Neutrophil (primary cell): ENCODE measurements at regions not wholly inside any gene's neighbourhood (a gene's known extent, or its start where the extent isn't known, plus 50 kb on each side); places are given as distances from the start of the nearest gene placed in this dataset.

ENCODE experiments used
- H3K27ac ChIP-seq: fragments of 200-600 bp; sonication (generic); 2 replicates; pipeline ENCODE4 v1.5.1; 2016; ENCODE audit warnings: mild to moderate bottlenecking, moderate library complexity
- H3K27me3 ChIP-seq: fragments of 200-600 bp; sonication (generic); 2 replicates; pipeline ENCODE4 v1.6.0; 2016; ENCODE audit warnings: mild to moderate bottlenecking
- H3K36me3 ChIP-seq: fragments of 200-600 bp; sonication (generic); 2 replicates; pipeline ENCODE4 v1.5.1; 2017
- H3K4me1 ChIP-seq, 2 experiments: fragments of 200-600 bp in 1 of 2; sonication (generic) in 1 of 2; 1 replicate in 1 of 2; 2 replicates in 1 of 2; pipeline versions ENCODE4 v1.5.1 to v1.6.1; 2013 to 2016; ENCODE audit warnings: low read depth in 1 of 2, low read length in 1 of 2, mild to moderate bottlenecking in 1 of 2, moderate library complexity in 1 of 2; ENCODE audit not compliant: control insufficient read depth in 1 of 2, insufficient read depth in 1 of 2
- H3K4me3 ChIP-seq, 2 experiments: fragments of 200-600 bp in 1 of 2; sonication (generic) in 1 of 2; 1 replicate in 1 of 2; 2 replicates in 1 of 2; pipeline ENCODE4 v1.5.1; 2013 to 2016; ENCODE audit warnings: low read depth in 1 of 2, low read length in 1 of 2, mild to moderate bottlenecking in 1 of 2, moderate library complexity in 1 of 2
- H3K9me3 ChIP-seq: fragments of 200-600 bp; sonication (generic); 2 replicates; pipeline ENCODE4 v1.5.1; 2016
- TF ChIP-seq, protein P1 (sequence below): fragments of 200-600 bp; sonication (generic); IDR thresholded peaks from 2 replicates; pipeline ENCODE4 v1.5.1; 2016; ENCODE audit warnings: antibody characterized with exemption

DNA sequence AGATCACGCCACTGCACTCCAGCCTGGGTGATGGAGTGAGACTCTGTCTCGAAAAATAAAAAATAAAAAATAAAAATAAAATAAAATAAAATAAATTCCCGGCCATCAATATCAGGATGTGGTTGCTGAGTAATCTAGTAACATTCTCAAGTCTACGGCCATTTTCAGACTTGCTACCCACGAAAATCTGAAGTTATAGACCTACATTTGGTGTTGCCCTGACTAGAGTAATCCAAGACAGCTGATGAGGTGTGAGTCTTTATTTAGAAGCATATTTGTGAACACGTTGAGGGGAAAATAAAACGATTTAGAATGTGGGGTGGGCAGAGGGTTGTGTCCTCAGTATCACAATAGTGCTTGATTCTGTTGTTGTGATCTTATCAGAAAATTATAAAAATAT, 130.2 kb upstream of the MID1 start:
- Histone ChIP-seq H3K4me3 (no peak overlapping the region), H3K9me3 (no peaks in the 10 kb centered on the region), H3K4me1 (peaks cover 0 to under 1% of the 10 kb centered on the region in 2 experiments), H3K27ac (no peak overlapping the region), H3K27me3 (no peaks in the 10 kb centered on the region), H3K36me3 (no peaks in the 10 kb centered on the region)
- TF ChIP-seq, protein P1, sequence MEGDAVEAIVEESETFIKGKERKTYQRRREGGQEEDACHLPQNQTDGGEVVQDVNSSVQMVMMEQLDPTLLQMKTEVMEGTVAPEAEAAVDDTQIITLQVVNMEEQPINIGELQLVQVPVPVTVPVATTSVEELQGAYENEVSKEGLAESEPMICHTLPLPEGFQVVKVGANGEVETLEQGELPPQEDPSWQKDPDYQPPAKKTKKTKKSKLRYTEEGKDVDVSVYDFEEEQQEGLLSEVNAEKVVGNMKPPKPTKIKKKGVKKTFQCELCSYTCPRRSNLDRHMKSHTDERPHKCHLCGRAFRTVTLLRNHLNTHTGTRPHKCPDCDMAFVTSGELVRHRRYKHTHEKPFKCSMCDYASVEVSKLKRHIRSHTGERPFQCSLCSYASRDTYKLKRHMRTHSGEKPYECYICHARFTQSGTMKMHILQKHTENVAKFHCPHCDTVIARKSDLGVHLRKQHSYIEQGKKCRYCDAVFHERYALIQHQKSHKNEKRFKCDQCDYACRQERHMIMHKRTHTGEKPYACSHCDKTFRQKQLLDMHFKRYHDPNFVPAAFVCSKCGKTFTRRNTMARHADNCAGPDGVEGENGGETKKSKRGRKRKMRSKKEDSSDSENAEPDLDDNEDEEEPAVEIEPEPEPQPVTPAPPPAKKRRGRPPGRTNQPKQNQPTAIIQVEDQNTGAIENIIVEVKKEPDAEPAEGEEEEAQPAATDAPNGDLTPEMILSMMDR = no peak

DNA sequence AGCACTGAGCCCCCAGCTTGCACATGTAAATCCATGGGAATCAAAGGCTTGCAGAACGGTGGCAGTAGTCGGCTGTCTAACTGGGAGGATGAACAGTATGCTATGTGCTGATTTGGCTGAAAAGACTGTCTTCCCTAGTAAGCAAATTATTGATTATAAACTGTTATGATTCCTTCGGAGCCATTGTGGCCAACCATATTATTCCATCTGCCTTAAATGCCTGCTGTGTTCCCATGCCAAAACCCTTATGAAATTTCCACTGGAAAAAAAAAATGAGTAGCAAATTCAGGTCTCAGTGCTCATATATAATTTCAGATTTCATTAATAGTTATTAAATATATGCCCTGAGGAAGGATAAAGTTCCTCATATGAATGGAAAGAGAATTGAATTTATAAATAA, 132.7 kb upstream of the MID1 start:
- H3K4me1 ChIP-seq = peaks cover 0 to 6% of the 10 kb centered on the region in 2 experiments
- no peaks in the 10 kb centered on the region for H3K27me3 ChIP-seq

GRCh38 chrX:10754445-10754844, 134.1 kb upstream of the MID1 start:
- H3K27ac ChIP-seq = no peak overlapping the region
- TF ChIP-seq, protein P1 = no peak

More for the DNA sequence above, 132.7 kb upstream of the MID1 start:
- H3K9me3 ChIP-seq = no peaks in the 10 kb centered on the region
- H3K4me3 ChIP-seq = no peak overlapping the region
- no peak overlapping the region for H3K27ac ChIP-seq
- TF ChIP-seq, protein P1 = no peak
- H3K36me3 ChIP-seq = no peaks in the 10 kb centered on the region

GRCh38 chrX:10755439-10756334, 135.3 kb upstream of the MID1 start:
- Histone ChIP-seq H3K27ac (no peak overlapping the region), H3K4me1 (peaks cover 0 to 6% of the 10 kb centered on the region in 2 experiments), H3K9me3 (no peaks in the 10 kb centered on the region), H3K27me3 (no peaks in the 10 kb centered on the region), H3K4me3 (no peak overlapping the region), H3K36me3 (no peaks in the 10 kb centered on the region)
- TF ChIP-seq, protein P1 = no peak

More at GRCh38 chrX:10754445-10754844, 134.1 kb upstream of the MID1 start:
- H3K4me3 ChIP-seq = no peak overlapping the region
- H3K9me3 ChIP-seq = no peaks in the 10 kb centered on the region
- no peaks in the 10 kb centered on the region for H3K36me3 ChIP-seq
- H3K27me3 ChIP-seq = no peaks in the 10 kb centered on the region
- peaks cover 0 to 6% of the 10 kb centered on the region in 2 experiments for H3K4me1 ChIP-seq

- H3K36me3 ChIP-seq = no peaks in the 10 kb centered on the region
- H3K9me3 ChIP-seq = no peaks in the 10 kb centered on the region
- H3K4me1 ChIP-seq = peaks cover 0 to 6% of the 10 kb centered on the region in 2 experiments
- TF ChIP-seq, protein P1 = no peak
- H3K27ac ChIP-seq = no peak overlapping the region
- H3K4me3 ChIP-seq = no peak overlapping the region
- H3K27me3 ChIP-seq = no peaks in the 10 kb centered on the region
Measured at GRCh38 chrX:10756441-10756840, 136.1 kb upstream of the MID1 start.
